ENCODE measurements at regions not wholly inside any gene's neighbourhood (a gene's known extent, or its start where the extent isn't known, plus 50 kb on each side); places are given as distances from the start of the nearest gene placed in this dataset.

DNA sequence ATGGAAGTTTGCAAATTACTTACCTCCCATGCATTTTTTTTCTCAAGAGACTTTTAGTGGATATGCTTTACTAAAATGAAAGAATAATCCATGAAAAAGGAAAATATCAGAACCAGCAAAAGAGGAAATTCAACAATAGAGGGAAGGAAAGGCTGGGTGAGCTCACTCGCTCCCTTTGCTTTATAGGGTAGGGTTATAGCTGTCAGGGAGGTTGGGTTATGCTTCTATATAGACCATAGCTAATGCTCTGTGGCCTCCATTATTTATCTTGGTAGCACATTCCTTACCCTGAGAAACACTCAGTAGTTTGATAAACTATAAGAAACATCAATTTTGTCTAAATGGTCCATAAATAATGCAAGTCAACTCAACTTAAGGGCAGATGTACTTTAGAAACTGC is 215.9 kb upstream of the FAR2 start:
- TF ChIP-seq, protein P1, sequence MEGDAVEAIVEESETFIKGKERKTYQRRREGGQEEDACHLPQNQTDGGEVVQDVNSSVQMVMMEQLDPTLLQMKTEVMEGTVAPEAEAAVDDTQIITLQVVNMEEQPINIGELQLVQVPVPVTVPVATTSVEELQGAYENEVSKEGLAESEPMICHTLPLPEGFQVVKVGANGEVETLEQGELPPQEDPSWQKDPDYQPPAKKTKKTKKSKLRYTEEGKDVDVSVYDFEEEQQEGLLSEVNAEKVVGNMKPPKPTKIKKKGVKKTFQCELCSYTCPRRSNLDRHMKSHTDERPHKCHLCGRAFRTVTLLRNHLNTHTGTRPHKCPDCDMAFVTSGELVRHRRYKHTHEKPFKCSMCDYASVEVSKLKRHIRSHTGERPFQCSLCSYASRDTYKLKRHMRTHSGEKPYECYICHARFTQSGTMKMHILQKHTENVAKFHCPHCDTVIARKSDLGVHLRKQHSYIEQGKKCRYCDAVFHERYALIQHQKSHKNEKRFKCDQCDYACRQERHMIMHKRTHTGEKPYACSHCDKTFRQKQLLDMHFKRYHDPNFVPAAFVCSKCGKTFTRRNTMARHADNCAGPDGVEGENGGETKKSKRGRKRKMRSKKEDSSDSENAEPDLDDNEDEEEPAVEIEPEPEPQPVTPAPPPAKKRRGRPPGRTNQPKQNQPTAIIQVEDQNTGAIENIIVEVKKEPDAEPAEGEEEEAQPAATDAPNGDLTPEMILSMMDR (IDR thresholded peaks at IDR 0.05; ENCODE audit: extremely low read depth, missing control alignments), result no peak
- no peak for DNase-seq (ENCODE audit: low spot score)

DNA sequence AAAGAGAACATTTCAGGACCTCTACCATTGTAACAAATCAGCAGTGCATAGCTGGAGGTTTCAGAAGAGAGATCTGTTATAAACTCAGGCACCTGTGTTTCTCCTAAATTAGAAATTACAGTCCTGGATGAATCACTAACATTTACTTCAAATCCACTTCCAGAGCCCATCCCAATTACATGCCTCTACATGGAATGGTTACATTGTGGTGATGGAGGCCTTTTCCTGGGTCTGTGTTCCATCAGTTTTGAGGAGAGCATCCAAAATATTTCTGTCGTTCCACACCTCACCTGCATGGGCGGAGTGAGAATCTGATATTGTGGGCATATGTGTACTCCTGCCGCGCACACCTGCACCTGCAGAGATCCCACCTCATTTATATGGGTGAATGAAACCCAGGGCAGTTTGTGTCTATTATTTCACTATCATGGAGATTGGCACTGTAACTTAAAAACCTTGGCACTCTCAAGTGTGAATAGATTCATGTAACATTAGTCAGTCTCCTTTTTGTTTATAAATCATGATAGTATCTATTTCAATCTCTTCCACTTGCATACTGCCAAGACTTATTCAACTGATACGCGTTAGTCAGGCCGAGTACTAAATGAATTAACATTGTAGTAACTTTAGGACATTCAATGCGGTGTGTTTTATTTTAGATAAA is 215.1 kb upstream of the FAR2 start:
- no peak for DNase-seq (ENCODE audit: low spot score)
- TF ChIP-seq, protein P1 (IDR thresholded peaks at IDR 0.05; ENCODE audit: extremely low read depth, missing control alignments), result no peak

DNA sequence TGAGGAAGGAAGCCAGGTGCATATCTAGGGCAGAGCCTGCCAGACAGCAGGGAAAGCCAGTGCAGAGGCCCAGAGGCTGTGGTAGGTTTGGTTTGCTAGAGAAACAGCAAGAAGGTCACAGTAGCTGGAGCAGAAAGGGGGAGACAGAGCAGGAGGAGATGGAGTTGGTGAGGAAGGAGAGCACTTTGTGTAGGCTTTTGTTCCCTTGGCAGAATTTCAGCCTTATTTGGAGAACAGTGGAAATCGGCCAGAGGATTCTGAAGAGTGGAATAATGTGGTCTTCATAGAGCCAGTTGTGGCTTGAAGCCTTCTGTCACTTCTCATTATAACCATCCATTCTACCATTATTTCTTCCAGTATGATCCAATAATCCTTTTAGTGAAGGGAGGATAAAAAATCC is 212.9 kb upstream of the FAR2 start:
- DNase-seq (ENCODE audit: low spot score), result no peak
- TF ChIP-seq, protein P1 (IDR thresholded peaks at IDR 0.05; ENCODE audit: extremely low read depth, missing control alignments), result no peak

- DNase-seq (ENCODE audit: low spot score), result no peak
Observed at GRCh38 chr12:28936711-28937110, 212.4 kb upstream of the FAR2 start.

DNA sequence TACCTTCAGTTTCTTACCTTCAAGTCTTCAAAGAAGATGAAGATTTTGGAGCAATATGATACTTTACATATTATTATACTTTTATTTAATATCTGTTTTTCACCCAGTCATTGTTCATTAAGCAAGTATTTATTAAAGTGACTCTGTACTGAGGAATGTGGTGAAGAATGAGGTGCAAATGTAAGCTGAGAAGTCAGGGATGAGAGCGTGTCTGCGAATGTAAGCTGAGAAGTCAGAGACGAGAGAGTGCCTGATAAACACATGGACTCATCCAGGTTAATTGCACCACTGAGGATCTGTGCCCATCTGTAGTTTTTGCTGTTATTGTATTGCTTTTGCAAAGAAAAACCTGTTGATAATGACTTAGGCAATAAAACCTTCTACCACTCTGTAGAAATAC is 211.9 kb upstream of the FAR2 start:
- TF ChIP-seq, protein P1 (IDR thresholded peaks at IDR 0.05; ENCODE audit: extremely low read depth, missing control alignments), result no peak
- DNase-seq (ENCODE audit: low spot score), result no peak

More at GRCh38 chr12:28936711-28937110, 212.4 kb upstream of the FAR2 start:
- TF ChIP-seq, protein P1 (IDR thresholded peaks at IDR 0.05; ENCODE audit: extremely low read depth, missing control alignments), result no peak

DNA sequence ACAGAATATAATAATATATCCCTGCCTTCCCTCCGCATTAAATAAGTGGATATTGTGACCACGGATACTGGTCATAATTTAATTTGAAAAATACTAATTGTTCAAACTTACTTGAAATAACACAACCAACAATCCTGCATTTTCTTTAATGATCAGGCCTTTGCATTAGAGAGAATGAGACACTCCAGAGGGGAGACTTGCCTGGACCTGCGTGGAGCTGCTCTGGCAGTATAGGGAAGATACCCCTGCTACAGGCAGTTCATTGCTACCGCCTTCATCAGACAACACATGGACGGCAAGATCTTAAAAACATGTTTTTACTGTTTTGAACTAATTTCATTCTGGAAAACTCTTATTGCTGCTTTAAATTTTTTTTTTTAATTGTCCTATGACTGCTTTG is 211.0 kb upstream of the FAR2 start:
- no peak for DNase-seq (ENCODE audit: low spot score)
- TF ChIP-seq, protein P1 (IDR thresholded peaks at IDR 0.05; ENCODE audit: extremely low read depth, missing control alignments), result no peak

DNA sequence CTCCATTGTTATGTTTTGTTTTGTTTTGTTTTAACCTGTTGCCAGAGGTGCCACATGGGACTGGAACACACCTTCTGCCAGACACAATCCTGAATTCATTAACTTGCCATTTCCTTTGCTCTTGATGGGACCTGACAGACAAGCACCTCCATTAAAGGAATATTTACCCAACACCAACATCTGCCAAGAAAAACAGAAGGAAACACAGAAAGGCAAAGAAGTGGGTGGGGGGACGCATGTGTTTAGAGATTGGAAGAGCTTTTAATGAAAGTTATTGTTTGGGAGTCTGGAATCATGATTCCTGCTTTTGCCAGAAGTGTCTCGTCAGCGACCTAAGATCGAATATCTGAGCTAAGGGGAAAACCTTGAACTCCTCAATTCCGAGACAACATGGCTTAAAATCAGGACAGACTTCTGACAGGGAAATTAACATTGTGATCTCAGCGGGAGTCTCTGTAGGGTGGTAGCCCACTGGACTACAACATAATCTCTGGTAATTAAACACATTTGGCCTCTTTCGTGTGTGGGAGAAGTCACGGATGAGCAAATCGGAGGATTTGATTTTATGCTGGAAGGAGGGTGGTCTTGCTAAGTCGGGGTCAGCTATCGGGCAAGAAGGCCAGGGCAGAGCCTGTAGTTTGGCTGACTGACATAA is 210.4 kb upstream of the FAR2 start:
- TF ChIP-seq, protein P1 (IDR thresholded peaks at IDR 0.05; ENCODE audit: extremely low read depth, missing control alignments), result no peak
- no peak for DNase-seq (ENCODE audit: low spot score)
